ENCODE measurements at regions not wholly inside any gene's neighbourhood (a gene's known extent, or its start where the extent isn't known, plus 50 kb on each side); places are given as distances from the start of the nearest gene placed in this dataset.

- no peak for TF ChIP-seq CTCF (IDR thresholded peaks at IDR 0.05)
- no peak for TF ChIP-seq POLR2A (IDR thresholded peaks at IDR 0.05)
These were observed 326.4 kb downstream of the NR4A2 start for GRCh38 chr2:156005999-156006712.

Measured in heart left ventricle (tissue), 13 donors.